ENCODE measurements at regions not wholly inside any gene's neighbourhood (a gene's known extent, or its start where the extent isn't known, plus 50 kb on each side); places are given as distances from the start of the nearest gene placed in this dataset.
"Not testable (repeated sequence)": the region's sequence is repeated elsewhere in the genome, so short reads cannot be mapped to it uniquely, and the experiment has no call there.

- Mint-ChIP-seq H3K9me3 (no peaks in the 10 kb centered on the region), H3K4me1 (ENCODE audit: low read depth) (no peaks in the 10 kb centered on the region), H3K4me3 (no peak overlapping the region), H3K36me3 (ENCODE audit: low read depth) (no peaks in the 10 kb centered on the region), H3K27ac (no peak overlapping the region), H3K27me3 (ENCODE audit: low read depth) (peaks cover 10% of the 10 kb centered on the region)
These were observed 82.2 kb upstream of the TOP1 start for GRCh38 chr20:40946451-40946850.

DNA sequence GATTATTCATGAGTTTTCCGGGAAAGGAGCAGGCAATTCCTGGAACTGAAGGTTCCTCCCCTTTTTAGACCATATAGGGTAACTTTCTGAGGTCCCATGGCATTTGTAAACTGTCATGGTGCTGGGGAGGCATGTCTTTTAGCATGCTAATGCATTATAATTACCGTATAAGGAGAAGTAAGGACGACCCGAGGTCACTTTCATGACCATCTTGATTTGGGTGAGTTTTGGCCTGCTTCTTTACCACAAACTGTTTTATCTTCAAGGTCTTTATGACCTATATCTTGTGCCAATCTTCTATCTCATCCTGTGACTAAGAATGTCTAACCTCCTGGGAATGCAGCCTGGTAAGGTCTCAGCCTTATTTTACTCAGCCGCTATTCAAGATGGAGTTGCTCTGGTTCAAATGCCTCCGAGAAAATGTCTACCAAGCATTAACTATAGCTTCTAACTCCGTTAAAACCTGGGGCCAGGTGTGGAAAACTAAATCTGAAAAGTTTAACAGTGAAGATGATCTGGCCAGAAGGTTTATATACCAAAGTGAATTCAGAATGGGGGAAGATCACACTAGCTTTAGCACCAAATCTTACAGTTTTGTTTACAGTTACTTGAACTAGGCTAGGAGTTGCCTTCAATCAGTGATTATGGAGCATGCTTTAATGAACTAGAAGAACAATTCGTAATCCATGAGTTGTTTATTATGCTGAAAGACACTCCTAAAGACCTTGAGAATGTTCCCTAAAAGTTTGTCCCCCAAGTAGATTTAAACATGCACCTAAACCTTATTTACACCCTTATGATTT lies 80.0 kb upstream of the TOP1 start:
- peaks cover 16% of the 10 kb centered on the region for H3K27me3 Mint-ChIP-seq (ENCODE audit: low read depth)
- no peaks in the 10 kb centered on the region for H3K4me1 Mint-ChIP-seq (ENCODE audit: low read depth)
- no peaks in the 10 kb centered on the region for H3K9me3 Mint-ChIP-seq
- H3K27ac Mint-ChIP-seq, result no peak overlapping the region
- H3K4me3 Mint-ChIP-seq, result no peak overlapping the region
- no peaks in the 10 kb centered on the region for H3K36me3 Mint-ChIP-seq (ENCODE audit: low read depth)

GRCh38 chr20:40949346-40949745 lies 79.3 kb upstream of the TOP1 start:
- no peak overlapping the region for H3K27ac Mint-ChIP-seq
- H3K4me1 Mint-ChIP-seq (ENCODE audit: low read depth), result no peaks in the 10 kb centered on the region
- H3K27me3 Mint-ChIP-seq (ENCODE audit: low read depth), result peaks cover 16% of the 10 kb centered on the region
- H3K4me3 Mint-ChIP-seq, result no peak overlapping the region
- peaks cover 4% of the 10 kb centered on the region for H3K9me3 Mint-ChIP-seq
- H3K36me3 Mint-ChIP-seq (ENCODE audit: low read depth), result no peaks in the 10 kb centered on the region

DNA sequence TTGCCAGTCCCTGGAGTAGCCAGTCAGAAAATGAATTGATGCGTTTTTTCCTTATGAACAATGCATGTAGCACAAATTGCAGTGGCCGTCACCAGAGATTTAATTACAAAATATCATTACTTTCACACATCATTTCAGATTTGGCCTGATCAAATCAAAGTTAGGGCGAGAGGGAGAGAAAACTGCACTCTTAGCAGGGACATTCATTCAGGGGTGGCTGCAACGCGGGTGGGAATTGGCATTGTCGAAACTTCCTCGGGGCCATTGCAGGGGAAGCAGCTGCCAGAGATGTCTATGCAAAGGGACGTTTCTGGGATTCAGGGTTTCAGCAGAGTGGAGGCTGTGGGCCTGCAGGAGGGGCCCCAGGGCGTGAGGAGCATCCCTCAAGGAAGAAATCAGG lies 76.5 kb upstream of the TOP1 start:
- Mint-ChIP-seq H3K36me3 (ENCODE audit: low read depth) (no peaks in the 10 kb centered on the region), H3K4me3 (no peak overlapping the region), H3K27ac (no peak overlapping the region), H3K9me3 (peaks cover 4% of the 10 kb centered on the region), H3K4me1 (ENCODE audit: low read depth) (no peaks in the 10 kb centered on the region), H3K27me3 (ENCODE audit: low read depth) (peaks cover 10% of the 10 kb centered on the region)

DNA sequence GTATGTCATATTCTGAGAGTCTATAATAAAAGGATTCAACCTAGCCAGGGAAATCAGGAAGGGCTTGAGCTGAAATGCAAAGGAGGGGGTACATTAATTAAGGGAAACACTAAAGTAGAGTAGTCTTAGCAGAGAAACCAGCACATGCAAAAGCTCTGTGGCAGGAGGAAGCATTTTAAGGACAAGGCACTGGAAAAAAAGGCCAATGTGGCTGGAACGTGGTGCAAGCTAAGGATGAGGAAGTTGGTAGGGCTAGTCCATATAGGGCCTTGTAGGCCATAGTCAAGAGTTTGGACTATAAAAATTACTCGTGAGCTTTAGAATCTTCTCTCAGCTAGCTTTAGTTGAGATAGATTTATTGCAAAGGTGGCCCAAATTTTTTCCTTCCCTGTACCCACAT lies 75.2 kb upstream of the TOP1 start:
- Mint-ChIP-seq H3K36me3 (ENCODE audit: low read depth) (no peaks in the 10 kb centered on the region), H3K4me3 (no peak overlapping the region), H3K4me1 (ENCODE audit: low read depth) (no peaks in the 10 kb centered on the region), H3K9me3 (peaks cover 4% of the 10 kb centered on the region), H3K27me3 (ENCODE audit: low read depth) (peaks cover 10% of the 10 kb centered on the region), H3K27ac (no peak overlapping the region)

- Mint-ChIP-seq H3K36me3 (ENCODE audit: low read depth) (no peaks in the 10 kb centered on the region), H3K4me1 (ENCODE audit: low read depth) (no peaks in the 10 kb centered on the region), H3K4me3 (no peak overlapping the region), H3K27me3 (ENCODE audit: low read depth) (peaks cover 9% of the 10 kb centered on the region), H3K9me3 (peaks cover 4% of the 10 kb centered on the region), H3K27ac (no peak overlapping the region)
These were observed 74.8 kb upstream of the TOP1 start for GRCh38 chr20:40953856-40954255.

- Mint-ChIP-seq H3K36me3 (ENCODE audit: low read depth) (no peaks in the 10 kb centered on the region), H3K27me3 (ENCODE audit: low read depth) (peaks cover 6% of the 10 kb centered on the region), H3K27ac (no peak overlapping the region), H3K4me1 (ENCODE audit: low read depth) (no peaks in the 10 kb centered on the region), H3K4me3 (no peak overlapping the region), H3K9me3 (peaks cover 4% of the 10 kb centered on the region)
These were observed 74.0 kb upstream of the TOP1 start for GRCh38 chr20:40954521-40955165.

GRCh38 chr20:40955326-40955725 lies 73.3 kb upstream of the TOP1 start:
- Mint-ChIP-seq H3K27me3 (ENCODE audit: low read depth) (peaks cover 6% of the 10 kb centered on the region), H3K4me3 (no peak overlapping the region), H3K36me3 (ENCODE audit: low read depth) (no peaks in the 10 kb centered on the region), H3K9me3 (peaks cover 4% of the 10 kb centered on the region), H3K27ac (no peak overlapping the region), H3K4me1 (ENCODE audit: low read depth) (no peaks in the 10 kb centered on the region)

DNA sequence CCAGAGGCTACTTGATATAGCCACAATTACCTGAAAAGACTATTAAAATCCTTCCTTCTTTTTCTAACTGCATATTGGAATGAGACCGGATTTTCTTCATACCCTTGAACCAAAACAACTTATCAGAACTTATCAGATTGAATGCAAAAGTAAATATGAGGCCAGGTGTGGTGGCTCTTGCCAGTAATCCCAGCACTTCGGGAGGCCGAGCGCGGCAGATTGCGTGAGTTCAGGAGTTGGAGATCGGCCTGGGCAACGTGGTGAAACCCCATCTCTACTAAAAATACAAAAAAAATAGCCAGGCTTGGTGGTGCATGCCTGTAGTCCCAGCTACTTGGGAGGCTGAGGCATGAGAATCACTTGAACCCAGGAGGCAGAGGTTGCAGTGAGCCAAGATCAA lies 72.8 kb upstream of the TOP1 start:
- not testable (repeated sequence) for H3K27ac Mint-ChIP-seq; H3K9me3 Mint-ChIP-seq; H3K27me3 Mint-ChIP-seq (ENCODE audit: low read depth); H3K4me3 Mint-ChIP-seq; H3K36me3 Mint-ChIP-seq (ENCODE audit: low read depth); H3K4me1 Mint-ChIP-seq (ENCODE audit: low read depth)

- H3K27ac Mint-ChIP-seq, result no peak overlapping the region
- H3K9me3 Mint-ChIP-seq, result peaks cover 4% of the 10 kb centered on the region
- no peak overlapping the region for H3K4me3 Mint-ChIP-seq
These were observed 71.9 kb upstream of the TOP1 start for GRCh38 chr20:40956542-40957264.

DNA sequence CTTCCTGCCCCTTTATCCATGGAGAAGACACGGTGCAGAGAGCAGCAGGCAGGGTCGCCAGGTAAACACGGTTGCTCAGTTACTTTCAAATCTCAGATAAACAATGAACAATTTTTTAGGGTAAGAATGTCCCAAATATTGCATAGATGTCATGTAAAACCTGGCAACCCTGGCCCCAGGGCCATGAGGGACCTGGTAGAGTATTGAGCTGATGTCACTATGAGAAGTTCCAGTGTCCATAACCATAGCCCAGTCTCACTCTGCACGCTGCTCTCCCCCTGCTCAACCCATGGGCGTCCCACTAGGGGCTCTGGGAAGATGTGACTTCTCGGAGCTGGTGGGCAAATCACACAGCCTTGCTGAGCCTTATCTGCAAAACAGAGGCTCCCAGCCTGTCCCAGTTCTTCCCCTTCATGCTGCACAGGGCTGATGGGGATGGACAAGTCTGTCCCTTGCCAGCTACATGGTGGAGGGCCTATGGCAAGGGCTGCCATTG lies 71.3 kb upstream of the TOP1 start:
- Mint-ChIP-seq H3K9me3 (peaks cover 4% of the 10 kb centered on the region), H3K27ac (no peak overlapping the region), H3K4me3 (no peak overlapping the region), H3K27me3 (ENCODE audit: low read depth) (peaks cover under 1% of the 10 kb centered on the region), H3K4me1 (ENCODE audit: low read depth) (peaks cover 6% of the 10 kb centered on the region), H3K36me3 (ENCODE audit: low read depth) (no peaks in the 10 kb centered on the region)

More at GRCh38 chr20:40956542-40957264, 71.9 kb upstream of the TOP1 start:
- peaks cover 6% of the 10 kb centered on the region for H3K27me3 Mint-ChIP-seq (ENCODE audit: low read depth)
- H3K4me1 Mint-ChIP-seq (ENCODE audit: low read depth), result peaks cover 3% of the 10 kb centered on the region
- H3K36me3 Mint-ChIP-seq (ENCODE audit: low read depth), result no peaks in the 10 kb centered on the region

DNA sequence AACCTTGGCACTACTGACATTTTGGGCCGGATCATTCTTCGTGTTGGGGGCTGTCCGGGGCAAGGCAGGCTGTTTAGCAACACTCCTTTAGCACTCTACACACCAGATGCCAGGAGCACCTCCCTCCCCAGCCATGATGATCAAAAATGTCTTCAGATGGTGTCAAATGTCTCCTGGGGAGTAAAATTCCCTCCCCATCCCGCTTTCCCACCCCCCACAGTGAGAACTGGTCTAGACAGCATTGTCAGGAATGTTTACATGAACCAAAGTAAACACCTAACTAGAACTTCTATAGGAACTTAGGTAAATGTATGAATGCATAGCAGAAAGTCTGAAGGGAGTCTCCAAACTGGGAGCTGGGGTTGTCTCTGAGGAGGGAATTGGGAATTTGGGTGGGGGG lies 70.0 kb upstream of the TOP1 start:
- Mint-ChIP-seq H3K36me3 (ENCODE audit: low read depth) (no peaks in the 10 kb centered on the region), H3K4me1 (ENCODE audit: low read depth) (peaks cover 10% of the 10 kb centered on the region), H3K4me3 (no peak overlapping the region), H3K27me3 (ENCODE audit: low read depth) (no peaks in the 10 kb centered on the region), H3K9me3 (peaks cover 4% of the 10 kb centered on the region), H3K27ac (no peak overlapping the region)

- Mint-ChIP-seq H3K4me3 (no peak overlapping the region), H3K27me3 (ENCODE audit: low read depth) (no peaks in the 10 kb centered on the region), H3K36me3 (ENCODE audit: low read depth) (no peaks in the 10 kb centered on the region), H3K4me1 (ENCODE audit: low read depth) (peaks cover 10% of the 10 kb centered on the region), H3K9me3 (no peaks in the 10 kb centered on the region), H3K27ac (no peak overlapping the region)
These were observed 69.1 kb upstream of the TOP1 start for GRCh38 chr20:40959325-40960092.

DNA sequence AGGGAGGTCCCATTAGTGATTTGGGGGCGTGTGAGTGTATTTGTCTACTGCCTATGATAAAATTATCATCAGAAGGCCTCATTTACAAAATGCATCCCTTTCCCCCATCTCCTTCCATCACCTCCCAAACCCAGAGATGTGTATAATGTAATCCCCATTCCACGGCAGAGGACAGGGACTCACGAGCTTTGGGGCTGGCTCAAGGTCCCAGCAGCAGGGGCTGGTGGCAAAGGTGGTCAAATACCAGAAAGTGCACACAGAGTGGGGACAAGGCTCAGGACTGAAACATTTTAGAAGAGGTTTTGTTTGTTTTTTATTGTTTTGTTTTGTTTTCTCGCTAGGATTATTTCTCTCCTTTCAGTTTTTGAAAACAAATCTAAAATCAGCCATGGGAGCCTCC lies 68.5 kb upstream of the TOP1 start:
- H3K4me1 Mint-ChIP-seq (ENCODE audit: low read depth), result peaks cover 10% of the 10 kb centered on the region

More for the DNA sequence above, 68.5 kb upstream of the TOP1 start:
- H3K9me3 Mint-ChIP-seq, result no peaks in the 10 kb centered on the region
- no peak overlapping the region for H3K27ac Mint-ChIP-seq
- no peak overlapping the region for H3K4me3 Mint-ChIP-seq
- no peaks in the 10 kb centered on the region for H3K36me3 Mint-ChIP-seq (ENCODE audit: low read depth)
- H3K27me3 Mint-ChIP-seq (ENCODE audit: low read depth), result no peaks in the 10 kb centered on the region
